RWPE1 (cell line): ENCODE measurements at regions not wholly inside any gene's neighbourhood (a gene's known extent, or its start where the extent isn't known, plus 50 kb on each side); places are given as distances from the start of the nearest gene placed in this dataset.

ENCODE experiments used
- CTCF ChIA-PET: fragments of 350-600 bp; sonication (Branson Sonifier 250); formaldehyde crosslinking; extraction: SDS; loops from one replicate; lab custom pipeline; 2021; lab: Yijun Ruan, JAX
- POLR2A ChIA-PET: fragments of 400-600 bp; formaldehyde crosslinking; extraction: SDS; loops from one replicate; lab custom pipeline; 2020; ENCODE audit warnings: antibody characterized with exemption; ENCODE audit not compliant: low non-redundant PET; lab: Yijun Ruan, JAX
- DNase-seq: peaks from one replicate; pipeline ENCODE4 v3.0.0; 2012; ENCODE audit warnings: low spot score
- H3K27ac ChIP-seq: fragments of 450-650 bp; 2 replicates; pipeline ENCODE4 v1.5.1; 2017
- CTCF ChIP-seq: fragments of 450-650 bp; conservative IDR thresholded peaks from 2 replicates; pipeline ENCODE4 v1.5.1; 2017; ENCODE audit warnings: low read depth, mild to moderate bottlenecking

DNA sequence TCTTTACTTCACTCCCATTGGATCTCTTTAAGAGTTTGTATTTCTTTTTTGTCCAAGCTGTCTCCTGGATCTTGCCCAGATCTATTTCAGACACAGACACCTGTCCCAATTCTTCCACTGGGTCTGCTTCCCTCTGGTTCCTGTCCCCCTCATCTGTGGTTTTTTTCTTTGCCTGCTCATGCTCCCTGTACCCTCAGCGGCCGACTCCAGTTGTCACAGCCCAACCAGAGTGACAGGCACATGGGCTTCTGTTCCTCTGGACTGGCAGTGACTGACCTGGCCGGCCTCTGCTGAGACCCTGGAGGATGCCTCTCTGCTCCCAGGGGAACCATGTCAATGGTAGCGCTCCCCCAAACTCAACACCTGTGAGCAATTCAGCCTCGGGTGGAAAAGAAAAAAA, 142.6 kb downstream of the WSCD1 start:
- ChIA-PET POLR2A (no interaction called here), CTCF (no interaction called here)
- H3K27ac ChIP-seq = no peak overlapping the region
- no peak for DNase-seq
- TF ChIP-seq CTCF = no peak

- ChIA-PET POLR2A (interaction anchor here (1.0 kb wide), 1 partner anchor 10 kb away, joined by 4 read pairs; no protein-coding TSS in a partner anchor), CTCF (no interaction called here)
- no peak overlapping the region for H3K27ac ChIP-seq
- no peak for DNase-seq
- no peak for TF ChIP-seq CTCF
Measured at GRCh38 chr17:6209829-6210228, 139.7 kb downstream of the WSCD1 start.

GRCh38 chr17:6208608-6209180, 138.5 kb downstream of the WSCD1 start:
- no peak for DNase-seq
- no peak for TF ChIP-seq CTCF
- POLR2A ChIA-PET = no interaction called here
- CTCF ChIA-PET = no interaction called here
- H3K27ac ChIP-seq = no peak overlapping the region

DNA sequence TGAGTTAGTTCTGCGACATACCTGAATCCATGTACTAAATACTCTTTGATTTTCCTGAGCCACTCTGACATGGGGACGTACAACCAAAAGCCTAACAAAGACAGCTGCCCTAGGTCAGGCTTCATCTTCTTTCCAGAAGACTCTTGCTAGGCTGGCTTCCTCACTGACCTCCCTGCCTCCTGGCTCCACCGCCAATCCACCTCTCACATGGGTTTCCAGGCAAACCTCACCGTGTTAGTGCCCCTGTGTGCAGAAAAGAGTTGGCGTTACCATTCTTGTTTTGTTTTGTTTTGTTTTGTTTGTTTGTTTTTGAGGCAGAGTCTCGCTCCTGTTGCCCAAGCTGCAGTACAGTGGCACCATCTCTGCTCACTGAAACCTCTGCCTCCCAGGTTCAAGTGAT, 135.3 kb downstream of the WSCD1 start:
- CTCF ChIA-PET = interaction anchor here (0.6 kb wide), 1 partner anchor 273 kb away, joined by 3 read pairs; no protein-coding TSS in a partner anchor
- H3K27ac ChIP-seq = no peak overlapping the region

DNA sequence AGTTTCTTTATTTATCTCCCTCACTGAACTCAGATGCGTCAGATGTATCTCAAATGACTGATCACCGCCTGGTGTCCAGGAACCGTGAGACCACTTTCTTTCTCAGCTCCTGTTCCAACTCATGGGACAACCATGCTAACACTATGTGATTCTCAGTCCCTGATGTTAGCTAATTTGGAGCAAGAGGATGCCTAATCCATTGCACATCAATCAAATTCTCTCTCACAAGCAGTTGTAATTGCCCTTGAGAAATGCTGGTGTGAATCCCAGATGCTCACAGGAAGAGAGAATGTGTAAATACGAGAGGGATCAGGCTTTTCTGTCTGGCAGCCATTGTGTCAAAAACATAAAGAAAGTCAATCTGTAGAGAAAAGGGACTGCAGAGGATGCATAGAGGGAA, 134.9 kb downstream of the WSCD1 start:
- DNase-seq = no peak
- CTCF ChIA-PET = no interaction called here

More for the DNA sequence above, 135.3 kb downstream of the WSCD1 start:
- POLR2A ChIA-PET = no interaction called here
- DNase-seq = no peak
- TF ChIP-seq CTCF = no peak

GRCh38 chr17:6204203-6204722, 134.1 kb downstream of the WSCD1 start:
- ChIA-PET CTCF (no interaction called here), POLR2A (no interaction called here)
- no peak for TF ChIP-seq CTCF
- no peak for DNase-seq
- no peak overlapping the region for H3K27ac ChIP-seq

More for the DNA sequence above, 134.9 kb downstream of the WSCD1 start:
- H3K27ac ChIP-seq = no peak overlapping the region
- POLR2A ChIA-PET = no interaction called here
- TF ChIP-seq CTCF = no peak
